AG04450 (cell line): ENCODE measurements at regions not wholly inside any gene's neighbourhood (a gene's known extent, or its start where the extent isn't known, plus 50 kb on each side); places are given as distances from the start of the nearest gene placed in this dataset.
"Not testable (repeated sequence)": the region's sequence is repeated elsewhere in the genome, so short reads cannot be mapped to it uniquely, and the experiment has no call there.

Source experiments
- CTCF ChIA-PET: fragments of 300-600, 350-600 bp; formaldehyde crosslinking; extraction: SDS; loops from one replicate; lab custom pipeline; 2022; ENCODE audit warnings: antibody characterized with exemption, inconsistent platforms; lab: Charles Lee
- POLR2A ChIA-PET: fragments of 350-600 bp; formaldehyde crosslinking; extraction: SDS; loops from one replicate; lab custom pipeline; 2021; ENCODE audit warnings: antibody characterized with exemption, inconsistent platforms; lab: Yijun Ruan, JAX
- DNase-seq: peaks from one replicate; pipeline ENCODE4 v3.0.0-alpha.2; 2011; ENCODE audit warnings: low read depth, low spot score
- H3K27ac ChIP-seq: one replicate; pipeline ENCODE4 v1.5.1; 2012; ENCODE audit warnings: low read depth, low read length, control low read depth
- H3K27me3 ChIP-seq: one replicate; pipeline ENCODE4 v1.6.0; 2012; ENCODE audit warnings: low read length; ENCODE audit not compliant: control insufficient read depth, insufficient read depth
- H3K4me3 ChIP-seq: 2 replicates; pipeline ENCODE4 v1.5.1; 2011; ENCODE audit warnings: mild to moderate bottlenecking, low read depth, low read length, control low read depth
- H3K9me3 ChIP-seq: 2 replicates; pipeline ENCODE4 v1.5.1; 2012; ENCODE audit warnings: low read length; ENCODE audit not compliant: control insufficient read depth, insufficient read depth
- CTCF ChIP-seq: IDR thresholded peaks from 2 replicates; pipeline ENCODE4 v1.5.1; 2011; ENCODE audit warnings: low read depth, low read length, control low read depth, inconsistent platforms

- H3K27me3 ChIP-seq: no peaks in the 10 kb centered on the region
- ChIA-PET CTCF (no interaction called here), POLR2A (no interaction called here)
- H3K27ac ChIP-seq: no peak overlapping the region
- H3K9me3 ChIP-seq: peaks cover 18% of the 10 kb centered on the region
- no peak for TF ChIP-seq CTCF
- no peak overlapping the region for H3K4me3 ChIP-seq
- DNase-seq: no peak
These were observed 884.7 kb downstream of the FSTL5 start for GRCh38 chr4:161279095-161279494.

GRCh38 chr4:161277150-161277787 is 886.5 kb downstream of the FSTL5 start:
- H3K27me3 ChIP-seq, H3K27ac ChIP-seq, CTCF ChIA-PET, H3K4me3 ChIP-seq, DNase-seq, POLR2A ChIA-PET: not testable (repeated sequence)
- H3K9me3 ChIP-seq: peaks cover 18% of the 10 kb centered on the region

- Histone ChIP-seq H3K9me3 (peaks cover 18% of the 10 kb centered on the region), H3K27me3 (no peaks in the 10 kb centered on the region), H3K4me3 (no peak overlapping the region), H3K27ac (no peak overlapping the region)
- POLR2A ChIA-PET: interaction anchor here (0.7 kb wide), 1 partner anchor 14 kb away, joined by 5 read pairs; no protein-coding TSS in a partner anchor
- CTCF ChIA-PET: no interaction called here
- DNase-seq: no peak
- no peak for TF ChIP-seq CTCF
These were observed 890.2 kb downstream of the FSTL5 start for GRCh38 chr4:161273607-161274006.

GRCh38 chr4:161260819-161261218 is 903.0 kb downstream of the FSTL5 start:
- Histone ChIP-seq H3K27ac (no peak overlapping the region), H3K9me3 (peaks cover 9% of the 10 kb centered on the region; the same call in 1 of the 2 replicates), H3K4me3 (no peak overlapping the region), H3K27me3 (no peaks in the 10 kb centered on the region)
- no peak for DNase-seq
- TF ChIP-seq CTCF: no peak
- CTCF ChIA-PET: no interaction called here
- POLR2A ChIA-PET: no interaction called here

GRCh38 chr4:161256716-161257115 is 907.1 kb downstream of the FSTL5 start:
- ChIA-PET POLR2A (no interaction called here), CTCF (no interaction called here)
- no peak overlapping the region for H3K27ac ChIP-seq
- TF ChIP-seq CTCF: no peak
- no peak for DNase-seq
- H3K27me3 ChIP-seq: no peaks in the 10 kb centered on the region
- peaks cover 17% of the 10 kb centered on the region; the same call in 1 of the 2 replicates for H3K9me3 ChIP-seq
- H3K4me3 ChIP-seq: no peak overlapping the region
